Prostate gland (tissue), 2 donors: ENCODE measurements at regions not wholly inside any gene's neighbourhood (a gene's known extent, or its start where the extent isn't known, plus 50 kb on each side); places are given as distances from the start of the nearest gene placed in this dataset.
A peak's percentile ranks its signal among the peaks of the same experiment; 100 is the strongest.

Experiments
- CTCF ChIP-seq, 4 experiments: fragments of 200-600 bp in 2 of 4; fragments of 450-650 bp in 2 of 4; sonication (generic) in 2 of 4; IDR thresholded peaks; 1 replicate in 3 of 4; 2 replicates in 1 of 4; pipeline ENCODE4 v1.5.1; 2016 to 2019; ENCODE audit warnings: antibody characterized with exemption in 4 of 4, mild to moderate bottlenecking in 2 of 4, moderate library complexity in 2 of 4
- POLR2A ChIP-seq: fragments of 450-650 bp; IDR thresholded peaks from one replicate; pipeline ENCODE4 v1.6.1; 2016; ENCODE audit warnings: antibody characterized with exemption, mild to moderate bottlenecking
- POLR2AphosphoS5 ChIP-seq: sonication (generic); formaldehyde crosslinking; IDR thresholded peaks from one replicate; pipeline ENCODE4 v1.6.1; 2017; ENCODE audit warnings: antibody characterized with exemption

GRCh38 chr6:19210849-19211590 is 626.1 kb upstream of the ID4 start:
- TF ChIP-seq CTCF (IDR thresholded peaks at IDR 0.05), result peak in 1 of 4 experiments; percentile 35
- TF ChIP-seq POLR2A, result no peak
- TF ChIP-seq POLR2AphosphoS5, result no peak
